ENCODE measurements at regions not wholly inside any gene's neighbourhood (a gene's known extent, or its start where the extent isn't known, plus 50 kb on each side); places are given as distances from the start of the nearest gene placed in this dataset.

DNA sequence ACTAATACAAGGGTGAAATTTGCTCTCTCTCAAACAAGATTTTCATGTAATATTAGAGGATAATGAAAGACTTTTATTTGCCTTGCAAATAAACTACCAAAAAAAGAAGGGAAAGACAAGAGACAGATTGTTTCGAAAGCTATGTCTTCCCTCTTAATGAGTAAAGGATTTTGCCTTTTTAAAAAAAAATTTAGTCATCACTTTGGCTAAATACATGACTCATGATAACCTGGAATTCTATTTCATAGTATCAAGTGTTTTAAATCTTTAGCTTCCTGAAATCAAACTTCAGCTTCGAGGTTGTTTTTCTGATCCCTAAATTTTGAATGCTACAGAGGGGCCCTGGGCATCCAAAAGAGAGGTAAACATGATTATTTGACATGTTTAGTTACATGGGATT is 144.4 kb downstream of the CCDC59 start:
- no peak for TF ChIP-seq SPI1 (IDR thresholded peaks at IDR 0.05; ENCODE audit: low read depth, low read length)
- no peak for TF ChIP-seq TAF1 (IDR thresholded peaks at IDR 0.05; ENCODE audit: low read depth, low read length)
- TF ChIP-seq PAX5 (IDR thresholded peaks at IDR 0.05; ENCODE audit: insufficient read depth, low read length, severe bottlenecking): no peak
- no peak for TF ChIP-seq POU2F2 (IDR thresholded peaks at IDR 0.05; ENCODE audit: low read depth, low read length)
- TF ChIP-seq POLR2A (IDR thresholded peaks at IDR 0.05; ENCODE audit: low read depth, low read length): no peak
- no peak for TF ChIP-seq POLR2AphosphoS5 (IDR thresholded peaks at IDR 0.05; ENCODE audit: low read depth, low read length)
- no peak for FAIRE-seq
- DNase-seq (ENCODE audit: insufficient read length, low spot score): no peak

- no peak for TF ChIP-seq POU2F2 (IDR thresholded peaks at IDR 0.05; ENCODE audit: low read depth, low read length)
- TF ChIP-seq PAX5 (IDR thresholded peaks at IDR 0.05; ENCODE audit: insufficient read depth, low read length, severe bottlenecking): no peak
- FAIRE-seq (no peak), DNase-seq (ENCODE audit: insufficient read length, low spot score) (no peak)
These were observed 147.3 kb downstream of the CCDC59 start for GRCh38 chr12:82210882-82211281.

GRCh38 chr12:82209533-82209932 is 148.7 kb downstream of the CCDC59 start:
- no peak for FAIRE-seq
- no peak for TF ChIP-seq POU2F2 (IDR thresholded peaks at IDR 0.05; ENCODE audit: low read depth, low read length)
- TF ChIP-seq PAX5 (IDR thresholded peaks at IDR 0.05; ENCODE audit: insufficient read depth, low read length, severe bottlenecking): no peak
- no peak for TF ChIP-seq SPI1 (IDR thresholded peaks at IDR 0.05; ENCODE audit: low read depth, low read length)
- TF ChIP-seq TAF1 (IDR thresholded peaks at IDR 0.05; ENCODE audit: low read depth, low read length): no peak
- TF ChIP-seq POLR2A (IDR thresholded peaks at IDR 0.05; ENCODE audit: low read depth, low read length): no peak
- TF ChIP-seq POLR2AphosphoS5 (IDR thresholded peaks at IDR 0.05; ENCODE audit: low read depth, low read length): no peak
- no peak for DNase-seq (ENCODE audit: insufficient read length, low spot score)

- TF ChIP-seq TAF1 (IDR thresholded peaks at IDR 0.05; ENCODE audit: low read depth, low read length) (no peak), POLR2A (IDR thresholded peaks at IDR 0.05; ENCODE audit: low read depth, low read length) (no peak), SPI1 (IDR thresholded peaks at IDR 0.05; ENCODE audit: low read depth, low read length) (no peak), PAX5 (IDR thresholded peaks at IDR 0.05; ENCODE audit: insufficient read depth, low read length, severe bottlenecking) (no peak), POU2F2 (IDR thresholded peaks at IDR 0.05; ENCODE audit: low read depth, low read length) (no peak), POLR2AphosphoS5 (IDR thresholded peaks at IDR 0.05; ENCODE audit: low read depth, low read length) (no peak)
- FAIRE-seq (no peak), DNase-seq (ENCODE audit: insufficient read length, low spot score) (no peak)
These were observed 150.6 kb downstream of the CCDC59 start for GRCh38 chr12:82207556-82207955.

- FAIRE-seq (no peak), DNase-seq (ENCODE audit: insufficient read length, low spot score) (no peak)
- TF ChIP-seq POU2F2 (IDR thresholded peaks at IDR 0.05; ENCODE audit: low read depth, low read length) (no peak), SPI1 (IDR thresholded peaks at IDR 0.05; ENCODE audit: low read depth, low read length) (no peak), TAF1 (IDR thresholded peaks at IDR 0.05; ENCODE audit: low read depth, low read length) (no peak), PAX5 (IDR thresholded peaks at IDR 0.05; ENCODE audit: insufficient read depth, low read length, severe bottlenecking) (no peak), POLR2AphosphoS5 (IDR thresholded peaks at IDR 0.05; ENCODE audit: low read depth, low read length) (no peak), POLR2A (IDR thresholded peaks at IDR 0.05; ENCODE audit: low read depth, low read length) (no peak)
These were observed 155.1 kb downstream of the CCDC59 start for GRCh38 chr12:82203086-82203485.

- FAIRE-seq (no peak), DNase-seq (ENCODE audit: insufficient read length, low spot score) (no peak)
- no peak for TF ChIP-seq POLR2AphosphoS5 (IDR thresholded peaks at IDR 0.05; ENCODE audit: low read depth, low read length)
- no peak for TF ChIP-seq SPI1 (IDR thresholded peaks at IDR 0.05; ENCODE audit: low read depth, low read length)
- no peak for TF ChIP-seq POLR2A (IDR thresholded peaks at IDR 0.05; ENCODE audit: low read depth, low read length)
- TF ChIP-seq PAX5 (IDR thresholded peaks at IDR 0.05; ENCODE audit: insufficient read depth, low read length, severe bottlenecking): no peak
- no peak for TF ChIP-seq POU2F2 (IDR thresholded peaks at IDR 0.05; ENCODE audit: low read depth, low read length)
- no peak for TF ChIP-seq TAF1 (IDR thresholded peaks at IDR 0.05; ENCODE audit: low read depth, low read length)
These were observed 170.6 kb downstream of the CCDC59 start for GRCh38 chr12:82187595-82187994.

DNA sequence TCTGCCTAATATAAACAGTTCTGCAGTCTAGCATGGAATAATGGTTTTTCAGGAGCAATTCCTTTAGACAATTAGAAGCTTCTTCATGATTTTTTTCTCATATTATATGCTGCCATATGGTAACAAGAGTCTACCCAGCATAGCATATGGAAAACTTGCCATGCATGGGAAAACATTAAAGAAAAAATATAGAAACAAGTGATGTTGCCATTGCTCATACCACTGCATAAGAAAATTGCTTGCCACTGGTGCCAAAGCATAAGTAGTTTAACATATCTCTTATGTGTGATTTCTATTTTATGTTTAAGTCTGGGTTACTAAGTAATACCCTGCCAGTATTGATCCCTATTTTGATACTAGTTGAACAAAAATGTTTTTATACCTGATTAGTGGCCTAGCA is 171.2 kb downstream of the CCDC59 start:
- FAIRE-seq (no peak), DNase-seq (ENCODE audit: insufficient read length, low spot score) (no peak)
- TF ChIP-seq TAF1 (IDR thresholded peaks at IDR 0.05; ENCODE audit: low read depth, low read length) (no peak), POLR2A (IDR thresholded peaks at IDR 0.05; ENCODE audit: low read depth, low read length) (no peak), SPI1 (IDR thresholded peaks at IDR 0.05; ENCODE audit: low read depth, low read length) (no peak), PAX5 (IDR thresholded peaks at IDR 0.05; ENCODE audit: insufficient read depth, low read length, severe bottlenecking) (no peak), POU2F2 (IDR thresholded peaks at IDR 0.05; ENCODE audit: low read depth, low read length) (no peak), POLR2AphosphoS5 (IDR thresholded peaks at IDR 0.05; ENCODE audit: low read depth, low read length) (no peak)

DNA sequence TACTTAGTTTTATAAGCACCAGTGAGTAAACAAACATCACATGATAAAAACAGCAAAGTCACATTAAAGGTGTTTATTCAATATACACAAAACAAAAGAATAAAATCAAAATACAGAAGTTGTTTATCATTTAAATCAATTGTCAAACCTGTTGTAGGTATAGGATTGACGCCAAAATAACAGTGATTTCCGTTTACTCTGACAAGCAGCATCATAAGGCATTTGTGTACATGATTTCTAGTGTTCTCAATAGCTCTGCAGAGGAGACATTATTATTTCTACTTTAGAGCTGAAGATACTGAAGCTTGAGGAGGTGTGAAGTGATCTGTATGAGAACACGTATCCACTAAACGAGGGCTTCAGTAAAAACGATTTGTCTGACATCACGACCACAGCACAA is 171.9 kb downstream of the CCDC59 start:
- FAIRE-seq: no peak
- TF ChIP-seq TAF1 (IDR thresholded peaks at IDR 0.05; ENCODE audit: low read depth, low read length) (no peak), POLR2AphosphoS5 (IDR thresholded peaks at IDR 0.05; ENCODE audit: low read depth, low read length) (no peak), POLR2A (IDR thresholded peaks at IDR 0.05; ENCODE audit: low read depth, low read length) (no peak), SPI1 (IDR thresholded peaks at IDR 0.05; ENCODE audit: low read depth, low read length) (no peak), POU2F2 (IDR thresholded peaks at IDR 0.05; ENCODE audit: low read depth, low read length) (no peak), PAX5 (IDR thresholded peaks at IDR 0.05; ENCODE audit: insufficient read depth, low read length, severe bottlenecking) (no peak)
- DNase-seq (ENCODE audit: insufficient read length, low spot score): no peak

- FAIRE-seq: no peak
- no peak for DNase-seq (ENCODE audit: insufficient read length, low spot score)
These were observed 173.3 kb downstream of the CCDC59 start for GRCh38 chr12:82184844-82185243.

DNA sequence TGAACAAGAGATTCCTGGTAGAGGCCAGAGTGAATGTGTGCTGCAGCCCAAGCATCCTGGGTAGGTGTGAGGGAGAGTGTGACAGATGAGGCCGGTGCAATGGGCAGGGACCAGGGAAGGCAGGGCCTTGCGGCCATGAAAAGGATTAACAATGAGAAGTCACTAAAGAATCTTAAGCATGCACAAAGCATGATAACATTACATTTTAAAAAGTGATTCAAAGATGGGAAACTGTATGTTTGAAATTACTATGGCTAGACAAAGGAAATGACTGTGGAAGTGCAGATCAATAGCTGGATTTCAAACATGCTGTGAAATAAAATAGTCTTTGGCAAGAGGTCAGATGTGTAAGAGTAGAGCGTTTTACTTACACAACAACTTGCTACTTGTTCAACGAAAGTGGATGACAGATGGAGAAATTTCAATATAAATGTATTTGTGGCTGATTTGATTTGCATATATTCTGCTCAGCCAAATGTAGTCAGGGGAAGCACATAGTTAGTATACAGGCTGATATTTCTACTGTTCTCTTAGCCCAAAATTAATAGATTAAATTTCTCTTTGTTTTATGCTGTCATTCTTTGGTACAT is 175.5 kb downstream of the CCDC59 start:
- no peak for TF ChIP-seq POLR2AphosphoS5 (IDR thresholded peaks at IDR 0.05; ENCODE audit: low read depth, low read length)
- no peak for FAIRE-seq
- no peak for DNase-seq (ENCODE audit: insufficient read length, low spot score)

More at GRCh38 chr12:82184844-82185243, 173.3 kb downstream of the CCDC59 start:
- TF ChIP-seq TAF1 (IDR thresholded peaks at IDR 0.05; ENCODE audit: low read depth, low read length) (no peak), SPI1 (IDR thresholded peaks at IDR 0.05; ENCODE audit: low read depth, low read length) (no peak), POLR2A (IDR thresholded peaks at IDR 0.05; ENCODE audit: low read depth, low read length) (no peak), POU2F2 (IDR thresholded peaks at IDR 0.05; ENCODE audit: low read depth, low read length) (no peak), POLR2AphosphoS5 (IDR thresholded peaks at IDR 0.05; ENCODE audit: low read depth, low read length) (no peak), PAX5 (IDR thresholded peaks at IDR 0.05; ENCODE audit: insufficient read depth, low read length, severe bottlenecking) (no peak)

Data from GM12891 (cell line).